Stomach (tissue), 4 donors: ENCODE measurements at regions not wholly inside any gene's neighbourhood (a gene's known extent, or its start where the extent isn't known, plus 50 kb on each side); places are given as distances from the start of the nearest gene placed in this dataset.

Experiments used
- POLR2A ChIP-seq, 4 donors: fragments of 450-650 bp; IDR thresholded peaks; one replicate each; pipeline ENCODE4 v1.6.1; 2016; ENCODE audit warnings: antibody characterized with exemption in 4 of 4, control low read depth in 2 of 4, mild to moderate bottlenecking in 1 of 4, moderate library complexity in 1 of 4
- TF ChIP-seq, protein P1 (sequence below), 7 experiments: fragments of 450-650 bp in 4 of 7; fragments of 200-600 bp in 3 of 7; sonication (generic) in 3 of 7; IDR thresholded peaks; one replicate each; pipeline ENCODE4 v1.5.1; 2016 to 2019; ENCODE audit warnings: antibody characterized with exemption in 7 of 7, control low read depth in 2 of 7, mild to moderate bottlenecking in 1 of 7

DNA sequence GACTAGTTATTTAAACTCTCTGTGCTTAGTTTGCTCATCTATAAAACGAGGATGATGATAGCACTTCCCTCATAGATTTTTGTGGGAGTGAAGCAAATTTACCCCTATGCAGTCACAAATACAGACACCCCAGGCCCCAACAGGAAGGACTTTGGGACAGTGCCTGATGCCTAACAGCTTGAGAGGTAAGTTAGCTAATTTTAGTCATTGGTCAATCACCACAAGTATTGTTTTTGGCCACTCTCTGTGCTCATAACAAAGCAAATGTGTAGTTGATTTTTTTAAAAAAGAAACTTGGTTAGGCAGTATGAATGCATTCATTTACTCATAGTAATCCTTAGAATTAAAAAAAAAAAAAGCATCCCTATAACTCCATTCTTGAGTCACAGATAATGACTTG is 1590.7 kb upstream of the TENM3 start:
- TF ChIP-seq POLR2A (IDR thresholded peaks at IDR 0.05): no peak
- TF ChIP-seq, protein P1, sequence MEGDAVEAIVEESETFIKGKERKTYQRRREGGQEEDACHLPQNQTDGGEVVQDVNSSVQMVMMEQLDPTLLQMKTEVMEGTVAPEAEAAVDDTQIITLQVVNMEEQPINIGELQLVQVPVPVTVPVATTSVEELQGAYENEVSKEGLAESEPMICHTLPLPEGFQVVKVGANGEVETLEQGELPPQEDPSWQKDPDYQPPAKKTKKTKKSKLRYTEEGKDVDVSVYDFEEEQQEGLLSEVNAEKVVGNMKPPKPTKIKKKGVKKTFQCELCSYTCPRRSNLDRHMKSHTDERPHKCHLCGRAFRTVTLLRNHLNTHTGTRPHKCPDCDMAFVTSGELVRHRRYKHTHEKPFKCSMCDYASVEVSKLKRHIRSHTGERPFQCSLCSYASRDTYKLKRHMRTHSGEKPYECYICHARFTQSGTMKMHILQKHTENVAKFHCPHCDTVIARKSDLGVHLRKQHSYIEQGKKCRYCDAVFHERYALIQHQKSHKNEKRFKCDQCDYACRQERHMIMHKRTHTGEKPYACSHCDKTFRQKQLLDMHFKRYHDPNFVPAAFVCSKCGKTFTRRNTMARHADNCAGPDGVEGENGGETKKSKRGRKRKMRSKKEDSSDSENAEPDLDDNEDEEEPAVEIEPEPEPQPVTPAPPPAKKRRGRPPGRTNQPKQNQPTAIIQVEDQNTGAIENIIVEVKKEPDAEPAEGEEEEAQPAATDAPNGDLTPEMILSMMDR (IDR thresholded peaks at IDR 0.05): no peak
